ENCODE measurements at regions not wholly inside any gene's neighbourhood (a gene's known extent, or its start where the extent isn't known, plus 50 kb on each side); places are given as distances from the start of the nearest gene placed in this dataset.

DNA sequence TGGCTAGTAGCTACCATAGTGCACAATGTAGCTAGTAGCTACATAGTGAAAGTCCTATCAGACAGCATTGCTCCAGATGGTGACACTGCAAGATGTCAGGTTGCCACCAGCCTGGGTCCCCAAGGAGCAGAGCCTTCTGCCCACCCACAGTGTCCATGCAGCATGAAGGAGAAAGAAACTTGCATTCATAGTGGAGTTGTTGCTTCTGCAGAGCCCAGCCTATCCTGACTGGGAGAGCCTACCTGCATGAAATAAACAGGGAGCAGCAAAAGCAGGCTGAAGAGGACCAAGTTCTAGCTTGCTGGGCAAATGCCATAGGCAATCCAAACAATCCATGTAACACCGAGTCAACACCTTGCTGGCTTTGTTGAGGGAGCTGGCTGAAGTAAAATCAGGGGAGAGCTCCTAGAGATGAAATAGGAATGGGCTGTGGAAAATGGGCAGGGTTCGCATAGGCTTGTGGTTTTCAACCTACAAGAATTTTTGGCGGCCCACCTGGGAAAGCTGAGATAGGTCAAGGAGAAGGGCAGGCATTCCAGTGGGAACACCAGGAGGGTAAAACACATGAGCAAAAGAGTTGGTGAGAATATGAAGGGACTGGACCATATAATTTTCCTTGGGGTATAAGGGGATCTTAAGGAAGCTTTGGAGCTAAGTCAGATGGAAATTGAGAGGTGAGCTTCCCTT is 195.8 kb downstream of the CYP26B1 start:
- no peak for DNase-seq

DNA sequence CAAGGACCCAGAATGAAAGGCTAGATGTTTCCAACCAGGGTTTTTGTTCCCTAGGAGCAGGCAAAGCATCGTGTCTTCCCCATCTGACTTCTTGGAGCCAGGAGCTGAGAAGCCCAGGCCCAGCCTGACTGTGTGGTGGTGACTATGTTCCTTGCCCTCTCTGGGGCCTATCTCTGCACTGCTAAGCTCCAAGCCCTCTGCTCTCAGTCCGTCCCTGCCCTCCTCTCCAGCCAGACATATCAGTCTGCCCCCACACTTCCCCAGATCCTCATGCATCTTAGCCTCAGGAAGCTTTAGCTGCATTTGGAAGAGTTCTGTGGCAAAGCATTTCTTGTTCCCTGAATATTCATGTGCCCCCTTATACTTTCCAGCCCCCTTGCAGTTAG is 196.6 kb downstream of the CYP26B1 start:
- no peak for DNase-seq

DNA sequence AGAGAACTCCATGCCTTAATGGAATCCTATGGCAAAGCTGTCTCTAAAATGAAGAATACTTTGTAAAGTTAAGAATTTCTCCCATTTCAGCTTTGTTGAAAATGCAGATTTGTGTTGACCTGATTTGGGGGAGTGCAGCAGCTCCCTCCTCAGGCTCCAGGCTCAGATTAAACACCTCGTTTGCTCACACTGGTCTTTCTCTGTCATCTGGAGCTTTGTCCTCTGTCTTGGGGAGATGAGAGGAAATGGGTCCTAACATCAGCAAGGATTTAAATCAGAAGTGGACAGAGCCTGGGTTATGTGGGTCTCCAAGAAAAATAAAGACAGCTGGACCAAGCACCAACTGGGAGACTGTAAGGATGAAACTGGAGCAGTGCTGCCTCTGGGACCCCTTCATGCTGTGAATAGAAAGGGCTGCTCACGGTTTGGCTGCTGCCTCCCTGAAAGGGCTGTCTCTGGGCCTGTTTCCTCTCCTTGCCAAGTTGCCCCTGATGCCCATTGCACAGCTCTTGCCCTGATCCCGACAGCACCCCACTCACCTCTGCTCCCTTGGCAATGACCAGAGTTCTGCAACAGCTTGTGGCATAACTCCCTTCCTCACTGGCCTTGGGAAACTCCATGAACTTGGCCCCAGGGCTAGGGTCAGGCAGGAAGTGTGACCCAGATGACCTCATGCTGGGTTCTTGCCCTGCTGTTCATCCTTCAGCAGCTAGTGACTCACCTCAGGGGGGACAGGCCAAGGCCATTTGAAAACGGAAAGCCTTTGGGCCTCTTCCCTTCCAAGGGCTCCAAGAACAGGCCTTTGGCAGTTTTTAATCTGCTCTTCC is 197.2 kb downstream of the CYP26B1 start:
- no peak for DNase-seq

DNA sequence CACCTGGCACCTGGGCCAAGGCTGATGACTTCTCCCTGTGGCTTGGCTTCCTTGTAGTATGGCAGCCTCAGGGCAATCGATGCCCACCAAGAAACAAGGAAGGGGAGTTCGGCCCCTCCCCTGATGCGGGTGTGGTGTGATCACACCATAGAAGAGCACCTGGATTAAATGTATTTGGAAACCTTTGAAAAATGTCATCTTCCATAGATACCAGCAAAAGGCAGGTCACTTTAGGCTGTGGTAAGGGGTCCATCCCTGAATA is 198.2 kb downstream of the CYP26B1 start:
- no peak for DNase-seq

DNA sequence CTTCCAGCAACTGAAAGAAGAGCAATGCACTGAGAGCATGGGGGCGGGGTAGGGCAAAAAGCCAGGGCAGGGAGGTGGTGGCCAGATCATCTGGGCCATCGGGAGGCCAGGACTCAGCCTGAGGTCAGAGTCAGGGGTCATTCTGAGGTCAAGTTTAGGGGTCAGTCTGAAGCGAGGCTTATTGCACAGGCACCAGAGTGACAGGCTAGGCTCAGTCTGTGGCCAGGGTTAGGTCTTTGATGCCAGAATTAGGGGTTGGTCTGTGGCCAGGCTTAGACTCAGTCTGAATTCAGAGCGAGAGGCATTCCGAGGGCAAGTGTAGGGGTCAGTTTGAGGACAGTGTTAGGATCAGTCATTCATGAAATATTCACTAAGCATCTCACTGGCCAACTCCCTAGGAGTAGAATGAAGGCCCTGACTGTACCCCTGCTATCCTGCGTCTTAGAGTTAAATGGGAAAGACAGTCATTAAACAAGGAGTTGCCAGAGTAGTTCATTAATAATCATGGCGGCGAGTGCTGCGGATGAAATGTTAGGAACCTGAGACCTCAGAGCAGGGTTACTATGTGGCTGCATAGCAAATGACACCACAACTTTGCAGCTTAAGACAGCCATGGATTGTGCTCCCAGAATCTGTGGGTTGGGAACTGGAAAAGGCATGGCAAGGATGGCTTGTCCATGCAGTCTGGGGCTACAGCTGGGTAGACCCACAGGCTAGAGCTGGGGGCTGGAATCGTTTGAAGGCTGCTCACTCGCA is 198.7 kb downstream of the CYP26B1 start:
- no peak for DNase-seq

DNA sequence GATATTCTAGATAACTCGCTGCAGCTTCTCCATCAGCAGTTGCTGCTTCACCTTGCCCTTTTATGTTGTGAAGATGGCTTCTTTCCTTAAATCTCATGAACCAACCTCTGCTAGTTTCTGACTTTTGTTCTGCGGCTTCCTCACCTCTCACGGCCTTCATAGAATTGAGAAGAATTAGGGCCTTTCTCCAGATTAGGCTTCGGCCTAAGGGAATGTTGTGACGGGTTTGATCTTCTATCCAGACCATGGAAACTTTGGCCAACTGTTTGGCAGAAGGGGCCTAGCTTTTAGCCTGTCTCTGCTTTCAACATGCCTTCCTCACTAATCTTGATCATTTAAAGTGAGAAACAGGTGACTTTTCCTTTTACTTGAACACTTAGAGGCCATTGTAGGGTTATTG is 199.9 kb downstream of the CYP26B1 start:
- DNase-seq = no peak

DNA sequence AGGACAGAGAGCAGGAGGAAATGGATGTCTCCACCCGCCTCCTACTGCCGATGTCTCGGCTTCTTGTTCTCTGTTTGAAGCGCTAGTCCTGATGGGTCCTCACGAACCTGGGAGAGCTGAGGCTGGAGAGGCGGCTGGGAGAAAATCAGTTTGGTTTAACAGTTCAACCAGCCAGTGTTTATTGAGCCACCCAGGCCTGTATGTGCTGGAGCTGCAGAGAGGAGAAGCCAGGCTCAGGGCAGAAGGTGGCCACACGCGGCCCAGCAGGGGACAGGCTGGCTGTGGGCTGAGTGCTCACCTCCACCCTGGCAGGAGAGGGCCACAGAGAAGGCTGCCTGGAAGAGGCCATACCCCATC is 202.1 kb downstream of the CYP26B1 start:
- DNase-seq = no peak

DNA sequence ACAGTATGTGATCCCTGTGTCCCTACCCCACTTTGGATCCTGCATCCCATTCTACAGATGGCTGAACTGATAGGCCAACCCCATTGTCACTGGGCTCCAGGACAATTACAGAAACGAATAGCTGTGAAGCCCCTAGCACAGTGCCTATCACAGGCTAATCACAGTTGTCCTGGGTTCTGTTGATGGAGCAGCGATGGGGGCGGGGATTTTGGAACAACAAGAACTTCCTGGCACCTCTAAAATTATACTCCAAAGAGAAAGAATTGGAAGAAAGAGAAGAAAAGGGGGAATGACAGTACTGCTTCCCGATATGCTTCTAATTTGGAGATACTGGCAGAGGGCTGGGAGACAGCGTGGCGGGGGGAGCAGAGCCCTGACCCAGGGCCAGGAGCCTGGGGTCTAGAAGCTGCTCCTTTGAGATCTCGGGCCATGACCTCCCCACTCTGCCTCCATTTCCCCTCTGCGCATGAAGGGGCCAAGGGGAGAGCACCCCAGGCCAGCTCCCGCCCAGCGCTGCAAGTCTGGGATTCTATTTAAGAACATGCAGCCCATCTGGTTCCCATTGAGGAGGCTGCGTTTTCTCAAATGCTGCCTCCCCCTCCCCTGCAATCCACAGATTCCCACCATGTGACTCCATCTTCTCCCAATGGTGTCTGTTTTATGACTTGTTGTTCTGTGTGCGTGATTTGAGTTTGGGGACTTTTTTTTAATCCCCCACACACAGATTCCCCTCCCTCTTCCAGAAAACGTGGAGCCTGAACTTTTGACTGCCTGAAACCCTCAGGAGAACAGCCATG is 202.7 kb downstream of the CYP26B1 start:
- DNase-seq = no peak

DNA sequence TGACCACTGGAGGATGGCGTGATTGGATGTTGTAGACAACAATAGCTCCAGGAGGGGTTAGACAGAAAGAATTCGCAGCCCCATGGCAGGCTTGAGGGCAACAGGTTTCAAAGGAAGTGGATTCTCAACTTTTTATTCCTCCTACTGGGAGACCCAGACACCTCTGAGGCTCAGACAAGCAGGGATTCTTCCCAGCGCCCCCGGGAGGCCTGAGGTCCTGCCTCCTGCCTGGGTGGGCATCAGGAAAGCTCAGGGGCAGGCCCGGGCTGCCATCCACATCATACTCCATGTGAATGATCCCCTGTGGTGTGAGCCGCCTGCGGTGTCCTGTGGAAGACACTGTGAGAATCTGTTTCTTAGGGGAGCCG is 203.5 kb downstream of the CYP26B1 start:
- no peak for DNase-seq

DNA sequence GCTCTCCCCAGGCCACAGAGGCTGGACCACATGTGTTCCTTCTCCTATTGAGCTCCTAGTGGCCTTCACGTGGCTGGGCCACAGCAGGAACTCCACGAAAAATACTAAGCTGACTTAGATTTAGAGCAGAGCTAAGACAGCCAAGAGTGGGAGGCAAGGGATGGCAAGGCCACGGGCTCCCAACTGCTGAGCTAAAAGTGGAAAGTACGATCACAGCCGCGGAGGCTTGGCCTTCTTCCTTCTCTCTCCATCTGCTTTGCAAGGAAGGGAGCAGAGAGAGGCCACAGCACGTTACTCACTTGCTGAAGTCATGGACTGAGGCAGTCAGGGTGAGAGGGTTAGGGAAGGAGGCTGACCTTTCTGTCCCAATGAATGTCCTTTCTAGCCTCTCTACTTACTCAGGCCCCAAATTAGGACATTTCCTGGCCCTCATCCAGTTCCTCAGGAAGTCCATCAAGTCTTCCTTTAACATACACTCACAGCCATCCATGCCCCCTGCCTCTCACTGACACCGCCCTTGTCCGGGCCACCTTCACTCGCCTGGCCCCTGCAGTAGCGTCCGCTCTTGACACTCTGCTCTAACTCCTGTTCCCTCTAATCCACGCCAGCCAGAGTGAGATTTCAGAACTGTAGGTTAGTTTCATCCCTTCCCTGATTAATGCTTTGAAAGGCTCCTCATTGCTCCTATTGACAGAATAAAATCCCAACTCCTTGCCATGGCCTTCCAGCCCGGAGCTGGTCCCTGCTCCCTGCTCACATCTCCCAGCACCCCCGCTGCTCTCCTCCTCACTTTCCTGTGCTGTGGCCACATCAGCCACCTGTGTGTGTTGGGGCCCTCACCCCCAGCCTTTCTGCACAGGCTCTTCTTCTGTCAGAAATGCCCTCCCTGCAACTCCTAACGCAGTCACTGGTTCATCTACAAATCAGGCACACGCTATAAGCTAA is 204.2 kb downstream of the CYP26B1 start:
- DNase-seq = no peak

DNA sequence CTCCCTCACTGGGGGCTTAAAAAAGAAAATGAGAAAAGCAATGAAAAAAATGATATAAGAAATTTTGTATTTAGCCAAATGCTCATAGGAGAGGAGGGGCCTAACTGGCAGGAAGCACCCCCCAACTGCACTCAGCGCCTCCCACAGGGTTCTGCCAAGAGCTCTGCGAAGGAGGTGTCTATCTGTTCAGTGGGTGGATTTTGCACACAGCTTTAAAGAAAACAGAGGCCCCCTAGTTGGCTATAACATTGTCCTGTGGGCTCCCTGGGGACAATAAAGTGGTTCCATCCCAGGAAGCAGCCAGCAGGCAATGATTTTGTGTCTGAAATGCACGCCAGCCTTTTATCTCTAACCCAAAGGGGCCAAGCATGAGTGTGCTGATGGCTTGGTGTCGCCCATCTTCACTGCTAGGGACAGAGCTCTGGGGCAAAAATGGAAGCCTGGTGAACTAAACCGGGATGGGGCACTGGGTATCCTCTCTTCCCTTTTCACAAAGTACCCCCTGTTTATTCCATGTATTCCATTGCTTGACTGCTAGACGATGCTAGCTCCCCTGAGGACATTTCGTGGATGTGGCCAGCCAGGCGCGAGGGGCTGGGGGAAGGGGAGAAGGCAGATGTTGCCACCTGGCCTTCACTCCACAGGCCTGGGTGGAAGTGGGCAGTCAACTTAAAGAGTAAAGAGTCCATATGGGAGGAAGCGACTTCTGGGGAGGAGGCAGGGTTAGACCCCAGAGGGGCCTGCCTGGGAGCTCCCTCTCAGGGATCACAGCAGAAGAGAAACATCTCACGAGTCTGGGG is 205.7 kb downstream of the CYP26B1 start:
- no peak for DNase-seq

DNA sequence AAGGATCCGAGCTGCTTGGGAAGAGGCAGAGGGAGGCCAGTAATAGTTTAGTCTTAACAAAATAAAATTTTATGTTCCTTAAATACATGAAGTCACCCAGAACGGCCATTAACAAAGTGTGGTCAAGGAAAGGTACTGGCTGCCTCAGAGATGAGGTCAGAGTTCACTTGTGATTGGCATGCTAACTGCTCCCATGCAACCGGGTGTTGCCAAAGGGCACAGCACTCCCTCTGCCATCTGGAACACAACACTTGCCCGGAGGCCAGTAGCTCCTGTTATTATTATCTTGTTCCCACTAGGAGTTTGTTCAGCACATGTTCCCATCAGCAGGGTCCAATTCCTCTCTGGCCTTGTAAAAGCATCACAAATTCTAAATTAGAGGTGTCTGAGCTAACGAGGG is 207.0 kb downstream of the CYP26B1 start:
- no peak for DNase-seq

DNA sequence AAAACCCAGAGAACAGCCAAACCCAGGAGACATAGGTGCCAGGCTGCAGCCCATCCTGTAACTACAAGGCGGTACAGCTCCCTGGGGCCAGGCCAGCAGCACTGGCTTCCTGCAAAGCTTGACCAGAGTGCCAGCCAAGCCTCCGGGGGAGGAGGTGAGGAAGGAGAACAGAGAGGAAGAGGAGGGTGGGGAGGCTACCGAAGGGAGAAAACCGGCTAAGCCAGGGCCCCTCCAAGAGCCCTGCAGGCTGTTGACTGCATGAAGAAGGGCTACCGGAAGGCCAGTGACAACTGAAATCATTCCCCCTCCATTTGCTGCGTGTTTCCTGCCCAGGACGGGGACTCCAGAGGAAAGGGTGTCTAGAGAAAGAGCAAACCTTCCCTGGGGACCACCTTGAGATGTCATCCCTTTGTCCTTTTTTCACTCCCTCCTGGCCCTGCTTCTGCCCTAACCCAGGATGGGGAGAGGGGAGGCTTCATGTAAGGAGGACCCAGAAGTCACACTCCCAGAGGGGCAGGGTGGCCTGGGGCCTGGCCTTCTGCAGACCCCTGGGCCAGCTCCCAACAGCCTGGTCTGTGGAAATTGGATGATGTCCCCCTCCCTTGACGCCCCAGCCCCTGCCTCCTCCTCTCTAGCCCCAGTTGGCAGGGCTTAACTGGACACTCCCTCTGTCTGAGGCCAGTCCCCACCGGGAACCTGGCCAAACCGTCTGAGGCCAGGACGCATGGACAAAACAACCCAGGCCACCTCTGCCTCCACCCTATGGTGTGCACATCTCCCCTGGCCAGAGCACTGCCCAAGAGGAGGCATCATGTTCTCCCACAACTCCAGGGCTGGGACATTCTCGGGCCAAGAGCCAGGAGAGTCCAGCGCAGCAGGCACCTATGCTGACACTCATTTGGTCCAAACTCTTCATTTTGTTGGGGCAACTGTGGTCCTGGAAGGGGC is 207.8 kb downstream of the CYP26B1 start:
- DNase-seq = no peak

DNA sequence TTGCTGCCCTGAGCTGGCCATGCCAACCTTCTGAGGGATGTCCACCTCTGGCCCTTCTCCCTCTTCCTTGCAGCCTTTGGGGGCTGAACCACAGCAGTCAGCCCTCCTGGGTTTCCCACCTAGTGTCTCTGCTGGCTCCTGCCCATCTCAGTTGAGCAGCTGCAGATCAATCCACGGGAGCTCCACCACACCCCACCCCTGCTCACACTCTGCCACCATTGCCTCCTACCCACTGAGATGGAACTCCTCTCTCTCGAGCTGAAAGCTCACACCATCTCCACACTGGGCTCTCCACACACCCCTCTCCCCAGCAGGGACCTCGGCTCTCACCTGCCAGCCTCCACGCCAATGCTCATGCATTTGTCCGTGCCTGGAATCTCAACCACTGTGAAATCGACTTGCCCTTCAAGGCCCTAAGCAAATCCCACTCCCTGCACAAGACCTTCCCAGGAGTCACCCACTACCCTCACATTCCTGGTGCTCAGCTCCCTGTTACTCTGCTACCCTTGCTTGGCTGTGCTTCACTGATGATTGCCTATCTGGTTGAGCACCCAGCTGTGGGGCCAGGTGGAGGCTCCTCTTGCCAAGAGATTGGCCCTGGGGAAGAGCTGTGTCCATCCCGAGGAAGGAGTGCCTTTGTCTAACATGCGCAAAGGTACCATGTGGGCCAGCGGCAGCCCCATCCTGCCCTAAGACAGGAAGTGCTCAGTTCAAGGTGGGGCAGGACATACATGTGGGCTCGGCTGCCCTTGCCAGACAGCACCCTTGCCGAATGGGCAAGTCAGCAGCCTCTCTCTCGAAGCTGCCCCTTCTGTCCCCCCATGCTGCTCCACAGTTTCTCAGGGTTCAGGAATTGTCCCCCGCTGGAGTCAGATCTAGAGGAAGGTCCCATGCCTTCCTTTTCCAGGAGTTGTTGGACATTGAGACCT is 208.7 kb downstream of the CYP26B1 start:
- no peak for DNase-seq

DNA sequence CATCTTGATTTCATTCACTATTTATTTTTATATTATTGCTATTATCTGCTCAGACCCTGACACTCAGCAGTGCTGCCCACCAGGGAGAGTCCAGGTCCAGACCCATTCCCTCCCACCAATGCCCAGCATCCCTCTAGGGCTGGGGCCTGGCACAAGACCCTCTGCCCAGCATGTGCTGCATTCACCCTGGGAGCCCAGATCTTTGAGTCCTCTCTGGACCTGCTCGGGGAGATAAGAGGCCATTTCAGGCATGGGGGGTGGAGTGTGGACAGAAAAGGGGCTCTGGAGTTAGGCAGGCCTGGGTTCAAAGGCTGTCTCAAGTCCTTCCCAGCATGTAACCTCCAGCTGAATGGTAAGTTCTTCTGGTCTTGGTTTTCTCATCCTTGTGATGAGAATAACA is 209.6 kb downstream of the CYP26B1 start:
- DNase-seq = no peak

DNA sequence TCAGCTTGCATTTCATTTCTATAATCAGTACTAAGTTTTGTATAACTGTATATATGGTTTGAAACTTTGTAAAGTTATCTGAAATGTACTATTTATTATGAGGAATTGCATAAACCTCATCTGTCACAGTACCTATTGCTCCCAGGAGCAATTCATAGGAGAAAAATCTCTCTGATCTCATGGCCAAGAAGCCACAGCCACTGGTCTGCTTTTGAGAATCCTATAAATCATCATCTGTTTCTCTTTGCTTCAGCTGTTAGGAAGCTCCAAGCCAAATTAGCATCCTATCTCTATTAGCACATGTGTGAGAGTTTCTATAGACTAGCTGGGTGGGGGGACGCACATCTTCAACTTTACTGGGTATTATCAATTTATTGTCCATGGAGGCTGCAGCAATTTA is 210.3 kb downstream of the CYP26B1 start:
- DNase-seq = no peak

DNA sequence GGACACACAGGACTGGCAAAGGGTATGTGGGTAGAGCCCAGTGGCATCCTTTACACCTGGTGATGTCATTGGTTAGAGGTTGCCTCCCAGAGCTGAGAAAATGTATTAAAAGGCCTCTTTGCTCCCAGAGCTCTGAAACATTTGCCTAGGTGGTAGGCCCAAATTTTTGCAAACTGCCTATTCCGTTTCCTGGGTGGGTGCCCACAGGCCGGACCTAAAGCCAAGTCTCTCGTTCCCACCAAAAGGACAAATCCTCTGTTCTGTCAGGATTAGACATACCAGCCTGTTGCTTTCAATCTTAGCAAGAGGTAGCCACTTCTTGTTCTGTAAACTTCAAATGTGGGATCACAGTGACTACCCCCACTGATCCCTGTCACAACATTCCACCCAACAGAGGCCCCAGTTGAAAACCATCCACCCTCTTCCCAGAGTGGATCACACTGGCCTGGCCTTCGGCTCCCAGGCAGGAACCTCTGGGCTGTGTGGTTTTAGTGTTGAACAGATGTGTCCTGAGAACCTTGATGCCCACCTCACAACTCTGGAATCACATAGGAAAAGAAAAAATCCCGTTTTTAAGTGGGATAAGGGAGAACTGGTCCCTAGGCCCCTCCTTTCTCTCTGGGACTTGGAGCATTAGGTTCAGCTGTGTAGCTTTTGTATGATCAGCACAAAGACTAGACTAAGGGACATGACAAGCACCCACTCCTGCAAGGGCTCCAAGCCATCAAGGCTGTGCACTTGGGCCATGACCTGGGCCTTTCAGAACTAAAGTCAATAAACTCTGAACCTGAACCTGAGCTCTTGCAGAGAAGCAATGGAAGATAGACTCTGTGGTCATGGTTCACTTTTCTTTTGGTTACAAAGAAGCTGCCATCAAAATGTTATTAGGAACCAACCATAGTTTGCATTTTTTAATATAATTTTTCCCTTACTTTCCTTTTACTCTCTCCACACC is 211.3 kb downstream of the CYP26B1 start:
- DNase-seq = no peak
